ENCODE measurements at regions not wholly inside any gene's neighbourhood (a gene's known extent, or its start where the extent isn't known, plus 50 kb on each side); places are given as distances from the start of the nearest gene placed in this dataset.
"Not testable (repeated sequence)": the region's sequence is repeated elsewhere in the genome, so short reads cannot be mapped to it uniquely, and the experiment has no call there.

DNA sequence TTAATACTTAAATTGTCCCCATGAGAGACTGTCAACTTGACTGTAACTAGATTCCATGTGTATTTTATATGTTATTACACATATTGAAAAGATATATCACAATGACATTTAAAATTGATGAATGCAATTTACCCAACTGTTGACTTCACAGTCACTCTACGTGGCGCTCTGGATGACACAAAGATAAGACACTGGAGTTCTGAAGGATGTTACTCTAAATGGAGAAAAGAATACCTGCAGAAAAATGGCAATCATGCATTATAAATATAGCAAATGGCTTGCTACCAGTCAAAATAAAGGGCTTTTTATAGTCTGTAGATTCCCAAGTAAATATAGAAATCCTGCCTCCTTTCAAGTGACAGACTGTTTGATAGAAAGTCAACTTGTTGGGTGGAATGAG, 143.6 kb upstream of the KLF6 start:
- WGBS (ENCODE audit: insufficient coverage), result no CpG with 5 or more reads among the region's 2 CpGs
- peaks cover 7% of the 10 kb centered on the region for H3K4me1 ChIP-seq (ENCODE audit: control insufficient read depth, insufficient read depth, low read length)

DNA sequence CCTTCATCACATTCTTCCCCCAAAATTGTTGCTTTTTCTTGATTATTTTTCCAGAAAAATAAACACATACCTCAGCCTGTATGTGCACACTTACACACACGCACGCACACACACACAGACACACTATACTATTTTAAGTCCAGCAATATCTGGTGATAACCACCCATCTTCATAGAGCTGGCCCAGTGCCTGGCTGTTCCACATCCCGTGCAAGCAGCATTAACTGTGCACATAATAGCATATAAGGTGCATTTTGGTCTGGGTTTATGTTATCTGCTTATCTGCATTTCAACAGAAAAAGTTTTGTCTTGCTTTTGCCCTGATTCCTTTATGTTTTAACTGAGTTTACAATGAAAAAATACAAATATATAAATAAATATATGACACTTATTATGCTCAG, 143.1 kb upstream of the KLF6 start:
- H3K4me1 ChIP-seq (ENCODE audit: control insufficient read depth, insufficient read depth, low read length), result peaks cover 7% of the 10 kb centered on the region
- no peak overlapping the region for H3K27ac ChIP-seq (ENCODE audit: low read length)
- no peak for DNase-seq
- no peaks in the 10 kb centered on the region for H3K9me3 ChIP-seq (replicated peaks; ENCODE audit: control insufficient read depth, low read depth, low read length)
- WGBS (ENCODE audit: insufficient coverage), result 51% methylated on average over 2 of the region's 3 CpGs
- no peaks in the 10 kb centered on the region for H3K36me3 ChIP-seq (ENCODE audit: control insufficient read depth, insufficient read depth, low read length)
- no peaks in the 10 kb centered on the region for H3K27me3 ChIP-seq (ENCODE audit: control insufficient read depth, insufficient read depth, low read length)
- H3K4me3 ChIP-seq (ENCODE audit: low read length), result no peak overlapping the region

More for the DNA sequence above, 143.6 kb upstream of the KLF6 start:
- no peaks in the 10 kb centered on the region for H3K9me3 ChIP-seq (replicated peaks; ENCODE audit: control insufficient read depth, low read depth, low read length)
- H3K4me3 ChIP-seq (ENCODE audit: low read length), result no peak overlapping the region
- no peaks in the 10 kb centered on the region for H3K27me3 ChIP-seq (ENCODE audit: control insufficient read depth, insufficient read depth, low read length)
- H3K36me3 ChIP-seq (ENCODE audit: control insufficient read depth, insufficient read depth, low read length), result no peaks in the 10 kb centered on the region
- H3K27ac ChIP-seq (ENCODE audit: low read length), result no peak overlapping the region
- DNase-seq, result no peak

DNA sequence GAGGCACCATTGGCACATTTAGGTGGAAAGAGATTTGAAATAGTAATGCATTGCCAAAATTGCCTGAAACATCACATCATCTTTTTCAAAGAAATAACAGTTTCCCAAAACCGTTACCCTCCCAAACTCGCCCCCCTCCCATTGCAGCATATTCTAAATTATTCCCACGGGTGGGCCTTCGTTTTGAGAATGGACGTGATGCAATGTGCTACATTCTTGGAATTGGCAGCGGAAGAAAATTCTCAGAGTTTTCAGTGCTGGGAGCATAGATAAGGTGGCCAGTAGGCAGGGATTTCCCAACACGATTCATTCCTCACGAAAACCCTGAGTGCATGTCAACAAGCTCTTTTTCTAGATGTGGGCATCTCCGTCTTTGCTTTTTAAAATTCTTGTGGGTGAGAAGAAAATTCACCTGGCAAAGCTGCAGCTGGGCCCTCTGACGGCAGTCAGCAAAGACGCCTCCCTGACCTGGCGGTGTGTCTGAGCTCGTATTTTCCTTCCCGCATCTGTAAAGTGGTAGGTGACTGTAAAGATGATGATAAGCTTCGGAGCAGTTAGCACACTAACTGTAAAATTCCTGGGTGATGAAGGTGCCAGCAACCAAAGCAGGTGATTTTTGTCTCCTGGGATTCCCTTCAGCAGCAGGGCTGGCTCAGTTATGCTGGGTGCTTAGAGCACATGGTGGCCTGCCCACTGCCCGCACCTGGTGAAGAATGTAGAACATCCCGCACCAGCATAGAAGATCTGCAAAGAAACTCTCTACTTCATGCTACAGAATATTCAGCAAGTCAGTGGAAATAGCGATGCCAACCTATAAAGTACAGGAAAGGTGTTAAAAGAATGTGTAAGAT, 141.9 kb upstream of the KLF6 start:
- Histone ChIP-seq H3K4me3 (ENCODE audit: low read length) (no peak overlapping the region), H3K9me3 (replicated peaks; ENCODE audit: control insufficient read depth, low read depth, low read length) (no peaks in the 10 kb centered on the region), H3K27ac (ENCODE audit: low read length) (no peak overlapping the region), H3K27me3 (ENCODE audit: control insufficient read depth, insufficient read depth, low read length) (no peaks in the 10 kb centered on the region), H3K4me1 (ENCODE audit: control insufficient read depth, insufficient read depth, low read length) (peaks cover 7% of the 10 kb centered on the region), H3K36me3 (ENCODE audit: control insufficient read depth, insufficient read depth, low read length) (no peaks in the 10 kb centered on the region)
- DNase-seq, result no peak
- 84% methylated on average over 5 of the region's 18 CpGs for WGBS (ENCODE audit: insufficient coverage)

DNA sequence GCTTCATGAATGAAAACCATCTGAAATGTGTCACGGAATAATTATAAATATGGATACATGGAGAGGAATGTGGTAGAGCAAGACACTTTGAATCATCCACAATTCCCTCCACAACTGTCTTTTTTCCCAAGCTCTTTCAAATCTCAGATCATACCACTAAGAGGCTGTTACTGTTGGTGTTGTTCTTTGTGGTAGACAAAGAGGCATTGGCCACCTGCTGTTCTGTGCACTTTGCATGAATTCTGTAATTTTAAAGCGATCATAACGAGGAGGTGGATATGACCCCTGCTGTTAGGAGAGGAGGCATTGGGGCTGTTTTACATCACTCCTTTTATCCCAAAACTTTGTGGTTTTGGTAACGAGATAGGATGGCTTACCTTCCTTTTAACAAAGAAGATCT, 141.2 kb upstream of the KLF6 start:
- peaks cover 7% of the 10 kb centered on the region for H3K4me1 ChIP-seq (ENCODE audit: control insufficient read depth, insufficient read depth, low read length)
- H3K4me3 ChIP-seq (ENCODE audit: low read length), result no peak overlapping the region
- H3K9me3 ChIP-seq (replicated peaks; ENCODE audit: control insufficient read depth, low read depth, low read length), result no peaks in the 10 kb centered on the region
- WGBS (ENCODE audit: insufficient coverage), result no CpG with 5 or more reads among the region's 4 CpGs
- H3K36me3 ChIP-seq (ENCODE audit: control insufficient read depth, insufficient read depth, low read length), result no peaks in the 10 kb centered on the region
- H3K27ac ChIP-seq (ENCODE audit: low read length), result no peak overlapping the region
- DNase-seq, result no peak
- H3K27me3 ChIP-seq (ENCODE audit: control insufficient read depth, insufficient read depth, low read length), result no peaks in the 10 kb centered on the region

DNA sequence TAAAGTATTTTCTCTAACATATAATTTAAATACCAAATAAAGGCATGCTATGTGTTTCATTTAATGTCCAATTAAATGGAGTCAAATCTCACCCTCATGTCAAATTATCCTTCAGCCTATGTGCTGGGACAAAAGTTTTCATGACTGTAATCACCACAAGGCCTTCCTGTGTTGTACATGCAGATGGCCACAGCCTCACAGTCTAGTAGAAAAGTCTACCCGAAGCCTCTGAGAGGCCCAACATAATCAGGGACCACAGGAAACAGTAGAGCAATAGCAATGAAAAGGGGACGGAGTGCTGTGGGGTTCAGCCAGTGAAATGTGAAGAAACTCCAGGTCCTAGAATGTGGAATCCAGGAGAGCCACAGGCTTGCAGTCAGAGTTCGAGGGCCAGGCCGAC, 140.2 kb upstream of the KLF6 start:
- no peaks in the 10 kb centered on the region for H3K36me3 ChIP-seq (ENCODE audit: control insufficient read depth, insufficient read depth, low read length)
- H3K9me3 ChIP-seq (replicated peaks; ENCODE audit: control insufficient read depth, low read depth, low read length), result no peaks in the 10 kb centered on the region
- no peak overlapping the region for H3K4me3 ChIP-seq (ENCODE audit: low read length)
- no peaks in the 10 kb centered on the region for H3K27me3 ChIP-seq (ENCODE audit: control insufficient read depth, insufficient read depth, low read length)
- peaks cover 4% of the 10 kb centered on the region for H3K4me1 ChIP-seq (ENCODE audit: control insufficient read depth, insufficient read depth, low read length)
- H3K27ac ChIP-seq (ENCODE audit: low read length), result no peak overlapping the region
- 87% methylated on average over 3 of the region's 4 CpGs for WGBS (ENCODE audit: insufficient coverage)
- no peak for DNase-seq

DNA sequence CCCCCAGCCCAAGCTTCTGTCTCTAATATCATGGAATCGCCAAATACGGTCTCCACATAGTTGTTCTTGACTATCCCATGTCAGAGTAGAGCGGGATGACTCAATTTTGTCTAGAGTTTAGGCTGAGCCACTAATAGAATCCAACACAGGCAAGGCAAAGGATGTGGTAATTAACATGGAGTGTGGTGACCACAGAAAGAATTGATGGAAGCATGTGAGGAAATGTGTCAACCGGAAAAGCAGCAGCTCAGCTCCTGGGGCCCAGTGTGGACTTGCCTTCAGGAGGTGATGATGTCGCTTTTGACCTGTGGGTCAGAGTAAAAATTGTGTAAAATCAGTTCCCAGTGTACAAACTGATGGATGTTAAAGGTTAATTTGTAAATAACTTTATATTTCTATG, 139.3 kb upstream of the KLF6 start:
- Histone ChIP-seq H3K9me3 (replicated peaks; ENCODE audit: control insufficient read depth, low read depth, low read length) (no peaks in the 10 kb centered on the region), H3K27ac (ENCODE audit: low read length) (no peak overlapping the region), H3K36me3 (ENCODE audit: control insufficient read depth, insufficient read depth, low read length) (no peaks in the 10 kb centered on the region), H3K4me1 (ENCODE audit: control insufficient read depth, insufficient read depth, low read length) (peaks cover 4% of the 10 kb centered on the region), H3K4me3 (ENCODE audit: low read length) (no peak overlapping the region), H3K27me3 (ENCODE audit: control insufficient read depth, insufficient read depth, low read length) (no peaks in the 10 kb centered on the region)
- 76% methylated on average over 3 of the region's 5 CpGs for WGBS (ENCODE audit: insufficient coverage)
- DNase-seq, result peak; percentile 32

DNA sequence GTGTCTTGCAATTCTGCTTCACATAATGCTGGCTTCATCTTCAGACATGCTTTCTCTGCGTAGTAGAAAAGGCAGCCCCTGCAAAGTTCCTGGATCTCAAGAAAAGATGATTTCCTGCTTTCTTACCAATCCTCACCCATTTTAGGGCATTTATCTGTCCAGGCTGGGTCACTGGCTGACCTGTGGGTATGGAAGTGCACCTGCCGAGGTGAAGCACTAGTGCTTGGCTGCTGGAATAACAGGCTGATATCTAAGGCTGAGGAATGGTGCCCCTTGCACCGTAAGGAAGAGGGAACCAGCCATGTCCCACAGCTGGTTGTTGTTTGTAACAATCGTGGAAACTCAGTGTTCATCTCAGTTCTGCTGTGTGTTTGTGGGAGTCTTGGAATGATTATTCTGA, 138.0 kb upstream of the KLF6 start:
- H3K9me3 ChIP-seq (replicated peaks; ENCODE audit: control insufficient read depth, low read depth, low read length), result peaks cover 5% of the 10 kb centered on the region
- H3K4me1 ChIP-seq (ENCODE audit: control insufficient read depth, insufficient read depth, low read length), result peaks cover 4% of the 10 kb centered on the region
- no peaks in the 10 kb centered on the region for H3K36me3 ChIP-seq (ENCODE audit: control insufficient read depth, insufficient read depth, low read length)
- WGBS (ENCODE audit: insufficient coverage), result 76% methylated on average over 4 of the region's 4 CpGs
- no peak overlapping the region for H3K4me3 ChIP-seq (ENCODE audit: low read length)
- DNase-seq, result no peak
- no peak overlapping the region for H3K27ac ChIP-seq (ENCODE audit: low read length)
- H3K27me3 ChIP-seq (ENCODE audit: control insufficient read depth, insufficient read depth, low read length), result no peaks in the 10 kb centered on the region

DNA sequence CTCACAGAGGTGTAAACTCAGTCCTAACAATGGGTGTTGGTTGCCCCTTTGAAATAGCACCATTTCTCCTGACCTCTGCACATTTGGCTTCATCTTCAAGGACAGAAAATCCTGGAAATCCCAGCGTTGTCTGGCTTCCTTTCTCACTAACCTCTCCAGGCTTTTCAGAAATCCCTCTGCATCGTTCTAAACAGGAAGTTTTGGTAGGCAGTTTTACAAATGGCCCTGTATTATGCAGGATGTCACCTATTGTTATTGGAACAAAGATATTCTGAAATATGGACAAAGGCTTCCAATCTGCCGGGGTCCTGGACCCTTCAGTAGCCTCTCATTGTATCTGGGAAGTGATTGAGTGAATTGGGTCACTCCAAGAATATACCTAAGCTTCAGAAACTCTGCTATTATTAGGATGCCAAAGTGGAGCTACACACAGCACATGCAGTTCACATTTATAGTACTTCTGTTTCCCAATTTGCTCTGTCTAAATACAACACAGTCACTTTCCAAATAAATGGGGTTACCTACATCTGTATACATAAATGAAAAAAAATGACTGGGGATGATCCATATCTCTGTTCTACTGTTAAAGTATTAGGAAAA, 134.8 kb upstream of the KLF6 start:
- DNase-seq, result no peak
- no CpG with 5 or more reads among the region's 3 CpGs for WGBS (ENCODE audit: insufficient coverage)
- no peaks in the 10 kb centered on the region for H3K36me3 ChIP-seq (ENCODE audit: control insufficient read depth, insufficient read depth, low read length)
- no peaks in the 10 kb centered on the region for H3K27me3 ChIP-seq (ENCODE audit: control insufficient read depth, insufficient read depth, low read length)
- peaks cover 6% of the 10 kb centered on the region for H3K9me3 ChIP-seq (replicated peaks; ENCODE audit: control insufficient read depth, low read depth, low read length)
- no peaks in the 10 kb centered on the region for H3K4me1 ChIP-seq (ENCODE audit: control insufficient read depth, insufficient read depth, low read length)
- no peak overlapping the region for H3K27ac ChIP-seq (ENCODE audit: low read length)
- no peak overlapping the region for H3K4me3 ChIP-seq (ENCODE audit: low read length)

DNA sequence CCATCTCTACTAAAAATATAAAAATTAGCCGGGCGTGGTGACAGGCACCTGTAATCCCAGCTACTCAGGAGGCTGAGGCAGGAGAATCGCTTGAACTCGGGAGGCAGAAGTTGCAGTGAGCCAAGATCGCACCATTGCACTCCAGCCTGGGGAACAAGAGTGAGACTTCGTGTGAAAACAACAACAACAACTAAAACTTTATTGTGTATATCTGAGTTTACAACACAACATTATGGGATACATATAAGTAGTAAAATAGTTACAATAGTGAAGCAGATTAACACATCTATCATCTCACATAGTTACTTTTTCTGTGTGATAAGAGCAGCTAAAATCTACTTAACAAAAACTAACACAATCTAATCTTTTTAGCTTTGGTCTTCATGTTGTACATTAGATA, 132.4 kb upstream of the KLF6 start:
- not testable (repeated sequence) for DNase-seq; H3K4me1 ChIP-seq (ENCODE audit: control insufficient read depth, insufficient read depth, low read length); H3K36me3 ChIP-seq (ENCODE audit: control insufficient read depth, insufficient read depth, low read length); H3K27ac ChIP-seq (ENCODE audit: low read length); H3K9me3 ChIP-seq (replicated peaks; ENCODE audit: control insufficient read depth, low read depth, low read length); H3K4me3 ChIP-seq (ENCODE audit: low read length); H3K27me3 ChIP-seq (ENCODE audit: control insufficient read depth, insufficient read depth, low read length)
- no CpG with 5 or more reads among the region's 6 CpGs for WGBS (ENCODE audit: insufficient coverage)

DNA sequence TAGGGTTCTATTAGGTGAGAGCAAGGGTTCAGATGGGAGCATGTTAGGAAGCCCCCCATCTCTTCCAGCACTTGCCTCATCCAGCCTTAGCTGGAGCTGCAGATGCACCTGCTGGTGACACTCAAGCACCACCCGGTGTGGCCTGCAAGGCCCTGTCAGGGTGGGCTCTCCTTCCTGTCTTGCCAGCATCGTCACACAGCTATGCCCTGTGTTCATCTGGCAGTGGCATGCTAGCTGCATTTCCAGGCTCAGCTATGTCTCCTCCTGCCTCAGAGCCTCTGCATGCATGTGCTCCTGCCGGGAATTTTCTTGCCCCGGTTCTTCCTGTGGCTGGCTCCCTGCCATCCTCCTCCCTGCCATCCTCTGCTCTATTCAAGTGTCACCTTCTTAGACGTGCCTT, 129.7 kb upstream of the KLF6 start:
- Histone ChIP-seq H3K4me3 (ENCODE audit: low read length) (no peak overlapping the region), H3K36me3 (ENCODE audit: control insufficient read depth, insufficient read depth, low read length) (no peaks in the 10 kb centered on the region), H3K4me1 (ENCODE audit: control insufficient read depth, insufficient read depth, low read length) (peaks cover 10% of the 10 kb centered on the region), H3K9me3 (replicated peaks; ENCODE audit: control insufficient read depth, low read depth, low read length) (peaks cover 6% of the 10 kb centered on the region), H3K27me3 (ENCODE audit: control insufficient read depth, insufficient read depth, low read length) (no peaks in the 10 kb centered on the region), H3K27ac (ENCODE audit: low read length) (peak overlapping the region; percentile 31)
- 69% methylated on average over 4 of the region's 5 CpGs for WGBS (ENCODE audit: insufficient coverage)
- peak; percentile 56 for DNase-seq
